Transverse colon (tissue), 4 donors: ENCODE measurements at regions not wholly inside any gene's neighbourhood (a gene's known extent, or its start where the extent isn't known, plus 50 kb on each side); places are given as distances from the start of the nearest gene placed in this dataset.

Experiments used
- DNase-seq: peaks from one replicate; pipeline ENCODE4 v3.0.0-alpha.2; 2019
- H3K27ac ChIP-seq, 4 donors: fragments of 200-600 bp; sonication (generic); 2 replicates each; pipeline ENCODE4 v1.5.1; 2016 to 2018; ENCODE audit warnings: inconsistent platforms in 4 of 4
- H3K27me3 ChIP-seq: fragments of 200-600 bp; sonication (generic); 2 replicates; pipeline ENCODE4 v1.5.1; 2017; ENCODE audit warnings: inconsistent platforms
- H3K36me3 ChIP-seq, 4 donors: fragments of 200-600 bp; sonication (generic); 2 replicates each; pipeline ENCODE4 v1.5.1; 2017 to 2019; ENCODE audit warnings: inconsistent platforms in 4 of 4
- H3K4me1 ChIP-seq, 4 donors: fragments of 200-600 bp; sonication (generic); 2 replicates each; pipeline ENCODE4 v1.5.1; 2017 to 2020; ENCODE audit warnings: inconsistent platforms in 4 of 4
- H3K4me3 ChIP-seq, 4 donors: fragments of 200-600 bp; sonication (generic); 1 replicate in 1 of 4; 2 replicates in 3 of 4; pipeline versions ENCODE4 v1.5.1 to v1.6.1; 2017 to 2019; ENCODE audit warnings: inconsistent platforms in 4 of 4
- H3K9me3 ChIP-seq, 2 donors: fragments of 200-600 bp; sonication (generic); 2 replicates each; pipeline ENCODE4 v1.5.1; 2017 to 2019; ENCODE audit warnings: inconsistent platforms in 2 of 2
- EP300 ChIP-seq: sonication (generic); formaldehyde crosslinking; IDR thresholded peaks from one replicate; pipeline ENCODE4 v1.6.1; 2017; ENCODE audit warnings: antibody characterized with exemption, low read depth
- POLR2A ChIP-seq: fragments of 450-650 bp; IDR thresholded peaks from one replicate; pipeline ENCODE4 v1.6.1; 2016; ENCODE audit warnings: antibody characterized with exemption, mild to moderate bottlenecking, moderate library complexity
- POLR2AphosphoS5 ChIP-seq, 3 donors: sonication (generic); formaldehyde crosslinking; IDR thresholded peaks; one replicate each; pipeline ENCODE4 v1.6.1; 2016; ENCODE audit warnings: antibody characterized with exemption in 3 of 3
- WGBS, 2 donors: methylation state at CpG; one replicate each; pipeline ENCODE4 v1.1.5; 2018; ENCODE audit warnings: low coverage in 1 of 2; 5-methylcytosine and 5-hydroxymethylcytosine counted together
- in situ Hi-C, 4 donors: fragments of 200-750 bp; cut with MboI; loops; one replicate each; pipeline versions ENCODE4 v1.15.0 to v1.15.1; 2017; ENCODE audit warnings: low sequenced_read_pairs in 3 of 4, low pct_ligation_motif_present in 1 of 4, low pct_unique_long_range_greater_than_20kb in 1 of 4
- intact Hi-C: fragments of 100-400 bp; cut with DNase I; formaldehyde crosslinking; loops from one replicate; pipeline ENCODE4 v1.15.1; 2023; ENCODE audit warnings: low total_unique reads
- TF ChIP-seq, protein P1 (sequence below), 5 experiments: fragments of 200-600 bp in 3 of 5; fragments of 450-650 bp in 2 of 5; sonication (generic) in 3 of 5; IDR thresholded peaks; 1 replicate in 2 of 5; 2 replicates in 3 of 5; pipeline ENCODE4 v1.5.1; 2016 to 2017; ENCODE audit warnings: antibody characterized with exemption in 5 of 5, inconsistent platforms in 3 of 5, mild to moderate bottlenecking in 2 of 5, moderate library complexity in 1 of 5

DNA sequence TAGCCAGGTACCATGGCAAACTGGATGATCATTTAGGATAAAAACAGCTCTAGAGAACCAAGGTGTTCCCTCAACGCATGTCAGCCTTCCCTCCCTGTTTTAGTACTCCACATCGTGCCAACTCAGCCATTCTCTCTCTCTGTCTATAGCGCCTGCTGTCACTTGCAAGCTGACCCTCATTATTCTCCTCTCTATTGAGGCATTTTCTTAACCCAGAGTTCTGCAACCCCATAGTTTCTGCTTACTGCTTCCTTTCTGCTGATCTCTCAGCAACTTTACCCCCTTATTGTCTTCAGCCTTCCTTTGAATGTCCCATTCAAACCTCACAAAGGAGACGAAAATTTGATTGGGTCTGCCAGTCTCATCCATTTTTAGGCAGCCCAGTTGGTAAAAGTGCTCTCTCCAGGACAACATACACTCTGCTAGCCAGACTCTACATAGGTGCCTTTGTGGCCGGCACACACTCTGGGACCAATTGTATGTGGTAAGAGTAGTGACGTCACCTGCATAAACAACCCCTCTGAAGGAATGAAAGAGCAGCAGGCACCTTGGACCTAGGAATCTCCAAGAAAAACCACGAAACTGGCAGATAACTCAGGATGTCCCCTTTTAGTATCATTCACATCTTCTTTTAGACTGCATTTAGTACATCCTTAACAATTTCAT is 367.2 kb upstream of the KCNH7 start:
- 77 to 85% methylated on average over 6 to 7 of the region's 7 CpGs for WGBS, 2 donors
- in situ Hi-C loops, result no loop called here

DNA sequence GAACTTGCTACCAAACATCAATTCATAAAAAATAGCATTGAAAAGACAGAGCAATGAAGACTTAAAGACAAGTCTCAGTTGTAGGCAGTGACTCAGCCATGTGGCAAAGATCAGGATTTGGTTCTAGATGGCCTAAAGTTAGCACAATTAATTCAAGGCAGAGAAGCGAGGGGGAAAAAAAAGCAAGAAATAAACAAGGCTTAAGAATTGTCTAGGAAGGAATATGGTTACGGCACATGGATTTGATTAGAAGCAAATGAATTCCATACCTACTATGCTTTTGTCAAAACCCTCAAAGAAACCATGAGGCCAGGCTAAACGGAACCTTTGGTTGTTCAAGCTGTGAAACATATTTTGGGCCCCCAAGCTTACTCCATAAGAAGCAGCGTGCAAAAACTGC is 362.2 kb upstream of the KCNH7 start:
- in situ Hi-C loops, result no loop called here
- H3K9me3 ChIP-seq, result no peaks in the 10 kb centered on the region
- TF ChIP-seq POLR2AphosphoS5 (IDR thresholded peaks at IDR 0.05) (no peak), POLR2A (no peak)
- TF ChIP-seq, protein P1, sequence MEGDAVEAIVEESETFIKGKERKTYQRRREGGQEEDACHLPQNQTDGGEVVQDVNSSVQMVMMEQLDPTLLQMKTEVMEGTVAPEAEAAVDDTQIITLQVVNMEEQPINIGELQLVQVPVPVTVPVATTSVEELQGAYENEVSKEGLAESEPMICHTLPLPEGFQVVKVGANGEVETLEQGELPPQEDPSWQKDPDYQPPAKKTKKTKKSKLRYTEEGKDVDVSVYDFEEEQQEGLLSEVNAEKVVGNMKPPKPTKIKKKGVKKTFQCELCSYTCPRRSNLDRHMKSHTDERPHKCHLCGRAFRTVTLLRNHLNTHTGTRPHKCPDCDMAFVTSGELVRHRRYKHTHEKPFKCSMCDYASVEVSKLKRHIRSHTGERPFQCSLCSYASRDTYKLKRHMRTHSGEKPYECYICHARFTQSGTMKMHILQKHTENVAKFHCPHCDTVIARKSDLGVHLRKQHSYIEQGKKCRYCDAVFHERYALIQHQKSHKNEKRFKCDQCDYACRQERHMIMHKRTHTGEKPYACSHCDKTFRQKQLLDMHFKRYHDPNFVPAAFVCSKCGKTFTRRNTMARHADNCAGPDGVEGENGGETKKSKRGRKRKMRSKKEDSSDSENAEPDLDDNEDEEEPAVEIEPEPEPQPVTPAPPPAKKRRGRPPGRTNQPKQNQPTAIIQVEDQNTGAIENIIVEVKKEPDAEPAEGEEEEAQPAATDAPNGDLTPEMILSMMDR (IDR thresholded peaks at IDR 0.05), result no peak
- no peaks in the 10 kb centered on the region for H3K36me3 ChIP-seq
- DNase-seq, result no peak
- H3K27me3 ChIP-seq, result no peaks in the 10 kb centered on the region
- intact Hi-C loops, result no loop called here
- H3K4me3 ChIP-seq, result no peak overlapping the region
- H3K27ac ChIP-seq, result no peak overlapping the region
- no peaks in the 10 kb centered on the region for H3K4me1 ChIP-seq
- 85 to 89% methylated on average over 4 of the region's 4 CpGs for WGBS, 2 donors

More for the DNA sequence above, 367.2 kb upstream of the KCNH7 start:
- TF ChIP-seq EP300, result no peak
- no peak for TF ChIP-seq POLR2A
- TF ChIP-seq POLR2AphosphoS5 (IDR thresholded peaks at IDR 0.05), result no peak
- TF ChIP-seq, protein P1 (IDR thresholded peaks at IDR 0.05), result no peak
- Histone ChIP-seq H3K4me3 (no peak overlapping the region), H3K27ac (no peak overlapping the region), H3K27me3 (no peaks in the 10 kb centered on the region), H3K9me3 (no peaks in the 10 kb centered on the region), H3K4me1 (no peaks in the 10 kb centered on the region), H3K36me3 (no peaks in the 10 kb centered on the region)
- no peak for DNase-seq
- intact Hi-C loops, result no loop called here

DNA sequence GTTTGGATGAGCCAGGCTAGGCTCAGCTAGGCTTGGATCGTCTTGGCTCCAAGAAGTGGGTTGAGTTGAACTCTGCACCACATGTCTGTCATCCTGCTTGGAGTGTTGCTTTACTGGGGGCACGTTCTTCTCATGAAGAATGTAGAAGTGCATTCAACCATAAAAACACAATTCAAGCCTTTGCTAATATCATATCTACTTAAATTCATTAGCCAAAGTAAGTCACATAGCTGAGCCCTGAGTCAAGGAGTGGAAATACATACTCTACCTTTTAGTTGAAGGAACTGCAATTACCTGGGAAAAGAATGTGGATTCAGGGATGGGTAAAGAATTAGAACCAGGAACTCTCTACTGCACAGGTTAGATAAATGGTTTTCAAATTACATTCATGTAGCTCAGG is 360.4 kb upstream of the KCNH7 start:
- Histone ChIP-seq H3K4me3 (no peak overlapping the region), H3K27me3 (no peaks in the 10 kb centered on the region), H3K9me3 (no peaks in the 10 kb centered on the region), H3K4me1 (no peaks in the 10 kb centered on the region), H3K27ac (no peak overlapping the region), H3K36me3 (no peaks in the 10 kb centered on the region)
- TF ChIP-seq, protein P1 (IDR thresholded peaks at IDR 0.05), result no peak
- TF ChIP-seq POLR2AphosphoS5 (IDR thresholded peaks at IDR 0.05) (no peak), EP300 (no peak), POLR2A (no peak)
- no peak for DNase-seq
- in situ Hi-C loops (loop anchor here (25.0 kb wide), 1 partner anchor 1288 kb away; no protein-coding TSS in a partner anchor), intact Hi-C loops (no loop called here)
- WGBS, 2 donors, result 75 to 100% methylated on average over 1 to 2 of the region's 2 CpGs

DNA sequence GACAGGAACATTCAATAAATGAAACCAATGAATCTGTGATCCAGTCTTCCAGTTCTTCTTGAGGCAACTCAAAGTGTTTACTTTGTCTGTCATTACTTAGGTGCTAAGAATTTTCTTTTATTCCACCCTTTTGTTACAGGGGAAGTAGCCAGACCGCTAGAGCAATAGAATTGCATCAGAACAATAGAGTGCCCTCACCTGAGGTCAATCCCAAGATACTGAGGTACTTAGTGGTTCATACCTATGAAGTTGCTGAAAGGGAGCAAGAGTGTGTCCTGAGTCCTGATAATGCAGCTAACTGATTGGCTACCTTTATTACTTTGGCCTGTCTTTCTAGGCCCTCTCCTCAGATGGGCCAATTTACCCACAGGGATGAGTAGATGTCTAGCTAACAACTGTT is 359.4 kb upstream of the KCNH7 start:
- TF ChIP-seq POLR2A (no peak), EP300 (no peak), POLR2AphosphoS5 (IDR thresholded peaks at IDR 0.05) (no peak)
- TF ChIP-seq, protein P1 (IDR thresholded peaks at IDR 0.05), result no peak
- WGBS, 2 donors, result 45 to 63% methylated on average over 1 of the region's 1 CpG

More for the DNA sequence above, 359.4 kb upstream of the KCNH7 start:
- no peak for DNase-seq
- in situ Hi-C loops (loop anchor here (25.0 kb wide), 1 partner anchor 1289 kb away; no protein-coding TSS in a partner anchor), intact Hi-C loops (no loop called here)
- Histone ChIP-seq H3K9me3 (no peaks in the 10 kb centered on the region), H3K27me3 (no peaks in the 10 kb centered on the region), H3K4me1 (no peaks in the 10 kb centered on the region), H3K4me3 (no peak overlapping the region), H3K36me3 (no peaks in the 10 kb centered on the region), H3K27ac (no peak overlapping the region)
